ENCODE measurements at regions not wholly inside any gene's neighbourhood (a gene's known extent, or its start where the extent isn't known, plus 50 kb on each side); places are given as distances from the start of the nearest gene placed in this dataset.

- DNase-seq (ENCODE audit: low read depth in 1 of 2, low spot score in 2 of 2) (no peak), FAIRE-seq (no peak)
- H2BK12ac ChIP-seq (ENCODE audit: low read depth, low read length) = no peak overlapping the region; the same call in 1 of the 2 replicates
- H2AK5ac ChIP-seq (ENCODE audit: low read depth, low read length) = no peak overlapping the region
- 80% methylated on average over 3 of the region's 3 CpGs; no CpG with 5 or more reads in 1 of the 2 experiments for WGBS, 2 experiments (ENCODE audit: extremely low coverage in 1 of 2, insufficient coverage in 1 of 2, insufficient read length in 1 of 2, insufficient replicate concordance in 2 of 2, low coverage in 1 of 2, low lambda C conversion rate in 2 of 2, missing lambda C conversion rate in 1 of 2)
- ChIA-PET POLR2A (ENCODE audit: partially characterized antibody) (no interaction called here), CTCF (ENCODE audit: partially characterized antibody) (interaction anchor here (0.5 kb wide), 1 partner anchor 156 kb away, joined by 3 read pairs; no protein-coding TSS in a partner anchor)
- peaks cover 0 to 4% (median 4%) of the 10 kb centered on the region in 4 experiments; a peak in 3 of 7 replicates for H3K4me1 ChIP-seq (replicated peaks in 1 of 4; ENCODE audit: control insufficient read depth in 3 of 4, insufficient read depth in 4 of 4, low read length in 3 of 4)
- no peaks in the 10 kb centered on the region for H3K36me3 ChIP-seq (ENCODE audit: control insufficient read depth in 2 of 4, insufficient read depth in 4 of 4, low read length in 3 of 4)
- H3K79me2 ChIP-seq (ENCODE audit: control insufficient read depth in 1 of 2, insufficient read depth in 2 of 2, low read length in 2 of 2) = no peaks in the 10 kb centered on the region
- TF ChIP-seq SP2 (IDR thresholded peaks at IDR 0.05; ENCODE audit: low read length) (no peak), CBX8 (IDR thresholded peaks at IDR 0.05; ENCODE audit: borderline replicate concordance, low read depth, low read length) (no peak), EZH2 (IDR thresholded peaks at IDR 0.05; ENCODE audit: low read depth, low read length, severe bottlenecking) (no peak), BRCA1 (IDR thresholded peaks at IDR 0.05; ENCODE audit: low read depth, low read length) (no peak), CBX5 (IDR thresholded peaks at IDR 0.05; ENCODE audit: low read depth, low read length) (no peak)
- TF ChIP-seq, protein P1, sequence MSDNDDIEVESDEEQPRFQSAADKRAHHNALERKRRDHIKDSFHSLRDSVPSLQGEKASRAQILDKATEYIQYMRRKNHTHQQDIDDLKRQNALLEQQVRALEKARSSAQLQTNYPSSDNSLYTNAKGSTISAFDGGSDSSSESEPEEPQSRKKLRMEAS (IDR thresholded peaks at IDR 0.05) = no peak
- no peak overlapping the region for H2BK20ac ChIP-seq (ENCODE audit: low read length)
- H3K18ac ChIP-seq (ENCODE audit: extremely low read depth, low read length) = no peak overlapping the region
- H3K27ac ChIP-seq (ENCODE audit: low read depth, low read length) = no peak overlapping the region
- H3K4me2 ChIP-seq (ENCODE audit: insufficient read depth in 1 of 2, low read depth in 2 of 2, low read length in 2 of 2) = no peak overlapping the region
- no peak overlapping the region for H4K8ac ChIP-seq (ENCODE audit: extremely low read depth, insufficient read depth, low read length)
- no peaks in the 10 kb centered on the region for H4K20me1 ChIP-seq (replicated peaks in 1 of 2; ENCODE audit: control insufficient read depth in 1 of 2, insufficient read depth in 2 of 2, low read length in 2 of 2)
- H3K9ac ChIP-seq (replicated peaks in 1 of 4; ENCODE audit: extremely low read depth in 1 of 4, low read depth in 3 of 4, low read length in 3 of 4) = no peak overlapping the region
- no peak overlapping the region for H4K91ac ChIP-seq (replicated peaks; ENCODE audit: insufficient read length, low read length)
- H3K4me3 ChIP-seq (ENCODE audit: extremely low read depth in 1 of 4, insufficient read depth in 2 of 4, low read depth in 3 of 4, low read length in 4 of 4) = no peak overlapping the region
- no peak overlapping the region for H2AFZ ChIP-seq (ENCODE audit: low read length)
- no peak overlapping the region for H4K5ac ChIP-seq (ENCODE audit: insufficient read length, low read depth, low read length)
- H3K79me1 ChIP-seq (ENCODE audit: low read depth, low read length) = no peaks in the 10 kb centered on the region
- no peak overlapping the region for H2BK5ac ChIP-seq (ENCODE audit: low read depth, low read length)
- no peaks in the 10 kb centered on the region for H3K23me2 ChIP-seq (ENCODE audit: low read depth, low read length)
- no peak overlapping the region for H3K56ac ChIP-seq (replicated peaks; ENCODE audit: insufficient read length, low read depth, low read length)
- H3K9me3 ChIP-seq (ENCODE audit: insufficient read depth in 2 of 2, low read depth in 1 of 2, low read length in 1 of 2) = no peaks in the 10 kb centered on the region
- H2BK15ac ChIP-seq (ENCODE audit: low read length) = no peak overlapping the region
- H3K23ac ChIP-seq (ENCODE audit: insufficient read length) = no peak overlapping the region
- no peaks in the 10 kb centered on the region for H3K27me3 ChIP-seq (replicated peaks in 1 of 4; ENCODE audit: control insufficient read depth in 3 of 4, extremely low read depth in 1 of 4, insufficient read depth in 3 of 4, low read length in 3 of 4)
- no peak overlapping the region for H3K14ac ChIP-seq (ENCODE audit: insufficient read length)
- no peak overlapping the region for H2BK120ac ChIP-seq (replicated peaks; ENCODE audit: low read depth, low read length)
- no peak overlapping the region for H3K4ac ChIP-seq (replicated peaks; ENCODE audit: insufficient read length, low read depth, low read length)
Measured at GRCh38 chr6:153944201-153944600, 94.8 kb upstream of the OPRM1 start.
